GM19023 (cell line): ENCODE measurements at regions not wholly inside any gene's neighbourhood (a gene's known extent, or its start where the extent isn't known, plus 50 kb on each side); places are given as distances from the start of the nearest gene placed in this dataset.
A peak's percentile ranks its signal among the peaks of the same experiment; 100 is the strongest.

Experiments used
- ATAC-seq: cut with Tn5 transposase; IDR thresholded peaks from one replicate; pipeline ENCODE4 v1.9.1; 2021; ENCODE audit warnings: mild to moderate bottlenecking, moderate library complexity; ENCODE audit not compliant: unreplicated experiment

DNA sequence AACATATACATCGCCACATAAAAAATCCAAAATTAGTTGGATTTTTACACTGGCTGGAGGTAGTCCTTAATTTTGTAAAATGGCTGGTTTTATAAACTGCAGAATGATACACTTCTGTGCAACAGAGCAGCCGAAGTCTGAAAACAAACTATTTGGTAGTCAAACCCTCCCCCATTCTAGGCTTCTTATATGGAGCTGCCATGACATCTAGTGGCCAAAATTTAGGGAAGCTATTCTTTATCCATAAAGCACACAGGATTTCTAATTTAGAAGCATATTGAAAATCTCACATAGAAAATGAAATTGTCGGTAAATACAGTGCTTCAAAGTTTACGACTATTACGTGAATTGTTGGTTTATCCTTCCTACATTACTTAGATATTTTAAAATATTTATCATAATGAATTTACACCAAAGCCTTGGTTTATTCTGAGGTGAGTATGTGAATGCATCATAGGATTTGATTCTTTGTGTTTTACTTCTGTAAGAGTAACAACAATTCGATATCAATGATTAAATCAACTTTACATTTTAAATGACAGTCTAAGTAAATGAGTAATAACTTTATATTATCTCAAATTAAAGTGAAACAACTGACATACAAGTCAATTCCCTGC, 113.4 kb upstream of the FAM241A start:
- ATAC-seq = peak; percentile 79

DNA sequence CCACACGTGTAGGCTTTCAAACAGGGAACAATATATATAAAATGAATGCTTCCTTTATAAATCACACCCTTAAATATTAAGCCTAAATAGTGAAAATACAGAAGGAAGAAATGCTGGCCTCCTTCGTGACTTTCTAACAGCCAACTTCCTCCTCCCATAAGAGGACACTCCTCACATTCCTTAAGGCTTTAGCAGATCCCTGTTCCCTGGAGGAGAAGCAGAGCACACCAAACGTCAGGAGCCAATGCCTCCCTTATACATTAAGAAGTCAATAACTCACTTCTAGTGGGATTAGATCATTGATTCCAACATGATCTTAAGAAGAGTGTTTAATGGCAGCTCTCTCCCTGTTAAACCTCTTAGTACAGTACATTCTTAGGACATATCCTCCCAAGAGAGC, 108.4 kb upstream of the FAM241A start:
- no peak for ATAC-seq

DNA sequence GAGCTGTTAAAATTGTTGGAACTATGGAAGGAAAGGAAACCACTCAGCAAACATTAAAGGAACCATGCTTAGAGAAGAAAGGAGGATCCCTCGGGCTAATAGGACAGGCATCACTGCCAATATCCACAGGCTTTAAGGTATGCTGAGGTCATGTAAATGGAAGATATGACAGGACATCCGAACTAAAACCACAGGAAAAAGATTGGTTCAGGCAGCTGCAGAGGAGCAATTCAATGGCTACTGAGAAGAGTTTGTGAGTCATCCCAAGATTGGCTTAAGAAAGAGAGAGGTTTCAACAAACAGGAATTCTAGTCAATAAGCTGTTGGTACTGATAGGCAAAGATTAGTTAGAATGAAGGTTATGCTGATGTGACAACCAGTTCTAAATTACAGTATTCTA, 106.4 kb upstream of the FAM241A start:
- no peak for ATAC-seq

DNA sequence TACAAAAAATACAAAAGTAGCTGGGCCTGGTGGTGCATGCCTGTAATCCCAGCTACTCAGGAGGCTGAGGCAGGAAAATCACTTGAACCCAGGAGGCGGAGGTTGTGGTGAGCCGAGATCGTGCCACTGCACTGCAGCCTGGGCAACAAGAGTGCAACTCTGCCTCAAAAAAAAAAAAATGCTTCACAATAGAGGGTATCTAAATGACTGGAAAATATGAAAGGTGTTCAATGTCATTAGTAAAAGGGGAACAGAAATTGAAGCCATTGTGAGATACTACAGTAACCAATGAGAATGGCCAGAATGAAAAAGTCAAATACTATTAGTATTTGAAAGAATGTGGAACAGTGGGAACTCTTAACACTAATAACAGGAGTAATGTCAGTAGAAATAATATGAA, 96.1 kb upstream of the FAM241A start:
- peak; percentile 80 for ATAC-seq

DNA sequence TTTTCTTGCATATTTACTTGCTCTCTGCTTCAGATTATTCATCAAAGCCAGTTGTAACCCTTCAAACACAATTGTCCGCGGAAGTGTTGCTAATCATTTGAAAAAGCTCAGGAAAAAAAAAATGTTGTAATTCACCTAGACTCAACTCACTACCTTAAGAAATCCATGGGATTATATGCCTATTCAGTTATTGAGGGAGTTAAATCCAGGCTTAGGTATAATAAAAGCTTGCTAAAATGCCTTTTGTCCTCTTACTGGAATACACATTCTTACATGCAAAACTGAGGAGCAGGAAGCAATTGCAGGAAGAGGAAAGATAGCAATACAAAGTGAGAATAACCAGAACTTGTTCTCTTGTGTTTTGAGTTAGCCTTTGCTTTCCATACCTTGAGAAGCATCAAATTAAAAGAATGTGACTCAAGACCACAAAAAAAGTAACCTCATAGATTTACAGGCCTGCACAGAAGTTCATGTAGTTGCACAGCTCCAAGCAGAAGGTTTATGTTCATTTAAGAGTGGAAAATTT, 91.4 kb upstream of the FAM241A start:
- ATAC-seq = no peak

DNA sequence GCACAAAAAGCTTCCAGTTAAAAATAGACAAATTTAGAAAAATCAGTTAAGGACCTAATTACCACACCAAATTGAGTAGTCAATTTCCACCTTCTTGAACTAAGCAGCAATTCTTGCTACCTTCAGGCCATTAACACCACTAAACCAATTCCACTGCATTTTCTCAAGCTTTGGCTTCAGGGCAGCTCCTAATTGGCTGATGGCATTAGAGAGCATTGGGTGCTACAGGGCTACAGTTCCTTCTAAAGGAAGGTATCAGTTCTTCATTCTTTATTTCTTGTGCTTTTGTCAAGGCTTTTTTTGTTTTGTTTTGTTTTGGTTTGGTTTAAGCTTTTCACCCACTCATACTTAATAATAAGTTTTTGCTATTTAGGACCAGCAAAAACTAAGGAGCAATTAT, 90.2 kb upstream of the FAM241A start:
- ATAC-seq = no peak

DNA sequence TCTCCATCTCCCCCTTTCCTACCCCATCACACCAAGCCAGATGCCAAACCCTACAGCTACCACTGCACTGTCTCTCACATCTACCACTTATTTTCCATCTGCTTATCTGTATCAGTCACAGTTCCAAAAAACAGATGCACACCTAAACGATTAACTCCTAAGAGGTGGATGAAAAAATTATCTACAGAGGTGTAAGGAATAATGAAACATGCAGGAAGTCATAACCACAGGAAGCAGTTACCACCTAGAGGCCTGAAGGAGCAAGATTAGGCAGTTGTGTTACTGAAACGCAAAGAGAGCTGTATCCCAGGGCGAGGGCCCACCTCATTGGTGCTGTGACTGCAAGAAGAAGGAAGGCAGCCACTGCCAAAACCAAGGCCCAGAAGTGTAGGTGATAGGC, 87.8 kb upstream of the FAM241A start:
- ATAC-seq = no peak

DNA sequence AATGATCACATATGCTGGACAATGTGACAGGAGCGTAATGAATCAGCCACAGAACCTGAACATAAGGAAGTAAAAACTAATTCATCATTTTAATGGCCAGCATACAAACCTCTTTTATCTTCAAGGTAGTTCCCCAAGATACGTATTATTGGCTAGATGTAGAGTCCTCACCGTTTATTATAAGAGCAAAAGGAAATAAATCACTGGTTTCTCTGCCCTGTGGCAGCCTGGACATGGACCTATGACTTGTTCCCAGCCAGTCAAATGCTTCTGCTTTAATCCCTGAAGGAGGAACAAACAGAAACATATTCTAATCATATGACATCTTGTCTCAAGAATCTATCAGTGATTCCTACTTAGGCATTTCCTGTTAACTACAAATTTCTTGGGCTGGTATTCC, 86.8 kb upstream of the FAM241A start:
- no peak for ATAC-seq

DNA sequence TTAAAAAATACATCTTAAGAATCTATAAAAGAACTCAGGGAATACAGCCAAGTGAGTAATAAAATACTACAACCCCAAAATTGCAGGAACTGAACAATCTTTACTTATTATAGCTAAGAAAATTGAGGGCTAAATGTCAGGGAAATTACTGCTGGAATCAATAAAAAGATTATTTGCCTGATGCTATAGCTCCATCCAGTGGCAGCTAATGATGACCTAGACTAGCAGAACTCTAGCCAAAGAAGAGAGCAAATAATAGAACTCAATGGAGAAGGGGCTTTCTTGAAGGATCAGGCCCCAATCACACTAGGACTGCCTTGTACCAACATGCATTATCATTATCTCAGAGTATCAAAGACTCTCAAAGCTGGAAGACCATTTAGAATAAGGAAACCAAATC, 85.0 kb upstream of the FAM241A start:
- no peak for ATAC-seq

DNA sequence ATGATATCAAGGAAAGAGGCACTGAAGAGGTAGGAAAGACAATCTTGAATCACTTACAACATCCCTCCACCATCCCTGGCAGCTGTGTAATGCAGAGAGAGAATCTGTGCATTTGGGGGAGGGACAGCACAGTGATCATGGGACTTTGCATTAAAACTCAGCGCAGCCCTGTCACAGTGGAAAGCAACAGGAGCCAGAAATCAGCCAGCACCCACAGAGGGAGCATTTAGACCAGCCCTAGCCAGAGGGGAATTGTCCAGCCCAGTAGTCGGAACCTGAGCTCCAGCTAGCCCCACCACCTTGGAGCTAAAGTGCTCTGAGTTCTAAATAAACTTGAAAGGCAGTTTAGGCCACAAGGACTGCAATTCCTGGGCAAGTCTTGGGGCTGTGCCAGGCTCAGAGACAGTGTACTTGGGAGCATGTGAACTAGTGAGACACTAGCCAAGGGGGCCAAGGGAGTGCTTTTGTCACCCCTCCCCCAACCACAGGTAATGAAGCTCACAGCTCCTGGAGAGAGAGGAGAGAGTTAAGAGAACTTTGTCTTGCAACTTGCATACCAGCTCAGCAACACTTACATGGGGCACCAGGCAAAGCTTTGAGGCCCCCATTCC, 83.9 kb upstream of the FAM241A start:
- ATAC-seq = no peak

DNA sequence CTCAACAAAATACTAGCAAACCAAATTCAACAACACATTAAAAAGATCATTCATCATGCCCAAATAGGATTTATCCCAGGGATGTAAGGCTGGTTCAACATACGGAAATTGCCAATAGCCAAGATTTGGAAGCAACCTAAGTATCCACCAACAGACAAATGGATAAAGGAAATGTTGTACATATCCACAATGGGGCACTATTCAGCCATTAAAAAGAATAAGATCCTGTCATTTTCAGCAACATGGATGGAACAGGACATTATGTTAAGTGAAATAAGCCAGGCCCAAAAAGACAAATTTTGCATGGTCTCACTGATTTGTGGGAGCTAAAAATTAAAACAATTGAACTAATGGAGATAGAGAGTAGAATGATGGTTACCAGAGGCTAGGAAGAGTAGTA, 82.0 kb upstream of the FAM241A start:
- no peak for ATAC-seq

DNA sequence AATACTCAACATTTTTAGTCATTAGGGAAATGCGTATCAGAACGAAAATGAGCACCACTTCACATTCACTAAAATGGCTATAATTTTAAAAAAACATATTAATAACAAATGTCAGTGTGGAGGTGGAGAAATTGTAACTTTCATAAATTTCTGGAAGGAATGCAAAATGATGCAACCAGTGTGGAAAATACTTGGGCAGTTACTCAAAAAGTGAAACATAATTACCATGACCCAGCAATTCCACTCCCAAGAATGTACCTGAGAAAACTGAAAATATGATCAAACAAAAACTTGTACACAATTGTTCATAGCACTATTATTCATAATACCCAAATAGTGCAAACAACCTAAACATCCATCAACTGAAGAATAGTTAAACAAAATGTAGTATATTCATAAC, 76.1 kb upstream of the FAM241A start:
- ATAC-seq = no peak

DNA sequence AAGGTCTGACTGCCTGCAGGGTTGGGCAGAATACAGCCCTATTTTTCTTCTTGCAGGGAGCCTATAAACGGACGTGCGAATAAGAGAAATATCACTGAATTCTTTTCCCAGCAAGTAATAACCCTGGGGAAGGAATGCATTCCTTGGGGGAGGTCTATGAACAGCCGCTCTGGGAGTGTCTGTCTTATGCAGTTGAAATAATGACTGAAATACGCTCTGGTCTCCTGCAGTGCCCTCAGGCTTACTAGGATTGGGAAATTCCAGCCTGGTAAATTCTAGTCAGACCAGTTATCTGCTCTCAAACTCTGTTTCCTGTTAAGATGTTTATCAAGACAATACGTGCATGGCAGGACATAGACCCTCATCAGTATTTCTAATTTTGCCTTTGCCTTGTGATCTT, 72.1 kb upstream of the FAM241A start:
- ATAC-seq = no peak

DNA sequence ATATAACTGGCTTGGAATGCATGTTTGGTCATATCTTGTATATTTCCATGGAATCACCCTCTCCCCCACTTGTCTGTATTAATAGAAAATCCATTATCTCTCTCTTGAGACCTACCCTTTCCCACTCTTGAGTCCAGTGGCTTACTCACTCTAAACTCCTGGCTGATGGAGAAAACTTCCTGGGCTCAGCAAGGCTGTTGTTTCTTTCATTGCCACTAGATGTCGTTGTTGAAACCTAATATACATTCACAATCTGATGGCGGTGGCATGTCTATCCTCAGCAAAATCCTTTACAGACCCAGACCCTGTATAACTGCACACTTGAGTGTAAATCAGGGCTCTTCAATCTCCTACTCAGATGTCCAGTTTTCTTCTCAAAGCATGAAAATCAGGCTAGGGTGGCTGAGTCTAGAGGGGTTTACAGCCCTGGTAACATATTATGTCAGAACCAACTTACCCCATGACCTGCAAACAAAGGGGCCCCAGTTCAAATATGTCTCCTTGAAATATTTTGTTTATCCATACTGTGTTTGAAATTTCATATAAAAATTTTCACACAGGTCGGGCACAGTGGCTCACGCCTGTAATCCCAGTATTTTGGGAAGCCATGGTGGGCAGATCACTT, 70.0 kb upstream of the FAM241A start:
- ATAC-seq = peak; percentile 61

DNA sequence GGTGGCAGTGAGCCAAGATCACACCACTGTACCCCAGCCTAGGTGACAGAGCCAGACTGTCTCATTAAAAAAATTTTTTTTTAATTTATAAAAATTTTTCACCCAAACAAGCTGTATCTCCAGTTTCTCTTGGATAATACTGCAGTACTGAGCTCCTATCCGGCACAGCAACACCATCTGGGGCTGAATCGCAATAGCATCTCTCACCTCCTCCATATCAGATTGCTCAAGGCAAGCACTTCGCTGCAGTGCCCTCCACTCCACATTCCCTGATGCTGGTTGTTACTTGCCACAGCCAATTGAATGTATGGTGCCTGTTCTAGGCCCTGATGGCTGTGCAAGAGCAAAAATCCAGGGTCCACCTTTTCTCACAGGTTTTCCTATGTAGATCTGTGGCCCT, 69.3 kb upstream of the FAM241A start:
- ATAC-seq = no peak

DNA sequence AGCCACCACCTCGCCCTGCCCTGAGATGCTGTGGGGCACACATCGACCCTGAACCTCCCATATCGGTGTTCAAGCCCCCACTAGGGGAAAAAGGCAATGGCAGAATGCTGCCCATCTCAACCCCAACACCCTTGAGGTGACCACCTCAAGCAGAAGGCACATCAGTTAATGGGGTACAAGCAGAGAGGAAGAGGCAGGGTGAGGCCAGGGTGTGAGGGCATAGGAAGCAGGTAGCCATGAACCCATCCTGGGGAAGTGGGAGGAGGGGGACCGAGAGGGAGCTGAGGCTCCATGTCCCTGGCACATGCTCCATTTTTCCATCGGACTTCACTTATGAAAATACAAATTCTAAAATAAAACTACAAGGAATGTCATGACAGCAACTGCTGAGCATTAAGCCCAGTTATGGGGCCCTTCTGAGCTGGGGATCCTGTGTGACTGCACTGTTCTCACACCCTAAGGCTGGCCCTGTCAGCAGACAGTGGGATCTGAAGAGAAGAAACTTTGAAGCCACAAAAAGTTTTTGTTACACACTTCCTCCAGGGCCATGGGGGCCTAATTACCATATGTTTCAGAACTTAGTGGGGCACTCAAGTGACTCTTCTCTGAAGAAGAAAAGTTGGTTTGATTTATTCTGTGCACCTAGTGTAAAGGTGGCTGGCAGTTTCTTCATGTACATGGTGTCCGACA, 68.2 kb upstream of the FAM241A start:
- ATAC-seq = no peak

DNA sequence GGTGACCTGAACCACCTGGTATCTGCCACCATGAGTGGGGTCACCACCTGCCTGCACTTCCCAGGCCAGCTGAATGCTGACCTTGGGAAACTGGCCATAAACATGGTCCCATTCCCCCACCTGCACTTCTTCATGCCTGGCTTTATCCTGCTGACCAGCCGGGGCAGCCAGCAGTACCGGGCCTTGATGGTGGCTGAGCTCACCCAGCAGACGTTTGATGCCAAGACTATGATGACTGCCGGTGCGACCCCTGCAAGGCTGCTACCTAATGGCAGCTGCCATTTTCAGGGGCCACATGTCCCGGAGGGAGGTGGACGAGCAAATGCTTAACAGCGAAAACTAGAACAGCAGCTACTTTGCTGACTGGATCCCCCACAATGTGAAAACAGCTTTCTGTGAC, 67.5 kb upstream of the FAM241A start:
- ATAC-seq = no peak

DNA sequence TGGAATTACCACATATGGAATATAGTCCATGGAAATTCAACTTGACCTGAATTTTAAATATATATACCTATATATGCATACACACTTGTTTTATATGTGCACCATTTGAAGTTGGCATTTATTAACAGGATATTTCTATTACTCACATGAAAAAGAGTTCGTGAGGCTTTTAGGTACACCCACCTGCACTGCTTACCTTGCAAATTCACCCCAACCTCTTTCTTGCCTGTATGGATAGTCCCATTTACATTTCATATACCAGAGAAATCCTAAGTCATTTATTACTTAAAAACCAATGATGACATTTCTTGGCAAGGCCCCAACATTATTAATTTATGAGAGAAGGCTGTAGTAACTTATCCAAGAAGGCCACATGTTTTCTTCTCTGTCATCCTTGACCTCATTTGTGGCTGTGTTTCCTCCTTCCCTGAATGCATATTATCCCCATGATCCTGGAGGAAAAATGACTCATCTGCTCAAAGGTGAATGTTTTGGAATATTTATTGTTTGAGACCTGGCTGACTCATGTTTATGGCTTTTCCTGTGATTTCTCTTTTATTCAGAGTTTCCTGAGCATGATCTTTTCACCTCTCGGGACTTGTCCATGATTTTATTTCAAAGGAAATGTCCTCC, 62.2 kb upstream of the FAM241A start:
- no peak for ATAC-seq

DNA sequence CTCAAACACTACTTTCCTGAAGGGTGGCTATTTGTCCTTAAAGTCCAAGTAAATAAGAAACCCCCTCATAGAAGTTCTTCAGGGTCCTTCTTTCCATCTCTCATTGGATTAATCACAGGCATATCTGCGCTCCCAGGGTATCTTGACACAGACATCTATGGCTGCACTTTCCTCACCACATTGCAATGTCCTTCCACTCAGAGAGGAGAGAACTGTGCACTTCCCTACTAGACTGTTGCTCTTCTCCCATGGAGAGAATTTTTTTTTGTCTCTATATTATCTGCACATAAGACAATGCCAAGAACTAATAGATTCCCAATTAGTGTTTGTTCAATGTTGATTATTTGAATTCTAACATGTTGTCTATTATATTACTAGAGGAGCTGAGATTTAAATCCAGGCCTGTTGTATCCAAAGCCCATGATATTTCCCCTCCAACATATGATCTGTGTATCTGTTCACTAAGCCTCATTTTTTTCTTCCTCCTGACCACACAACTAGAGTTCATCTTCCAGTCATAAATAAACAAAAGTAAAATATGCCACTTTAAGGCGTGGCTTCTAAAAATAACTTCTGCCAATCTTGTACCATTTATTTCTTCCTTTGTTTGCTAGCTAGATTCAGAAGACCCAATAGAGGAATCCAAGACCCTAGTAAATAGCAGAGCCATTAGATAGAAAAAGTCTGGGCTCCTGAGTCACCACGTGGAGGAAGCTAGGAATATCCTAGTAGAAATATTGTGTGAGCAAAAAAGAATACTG, 61.5 kb upstream of the FAM241A start:
- no peak for ATAC-seq

DNA sequence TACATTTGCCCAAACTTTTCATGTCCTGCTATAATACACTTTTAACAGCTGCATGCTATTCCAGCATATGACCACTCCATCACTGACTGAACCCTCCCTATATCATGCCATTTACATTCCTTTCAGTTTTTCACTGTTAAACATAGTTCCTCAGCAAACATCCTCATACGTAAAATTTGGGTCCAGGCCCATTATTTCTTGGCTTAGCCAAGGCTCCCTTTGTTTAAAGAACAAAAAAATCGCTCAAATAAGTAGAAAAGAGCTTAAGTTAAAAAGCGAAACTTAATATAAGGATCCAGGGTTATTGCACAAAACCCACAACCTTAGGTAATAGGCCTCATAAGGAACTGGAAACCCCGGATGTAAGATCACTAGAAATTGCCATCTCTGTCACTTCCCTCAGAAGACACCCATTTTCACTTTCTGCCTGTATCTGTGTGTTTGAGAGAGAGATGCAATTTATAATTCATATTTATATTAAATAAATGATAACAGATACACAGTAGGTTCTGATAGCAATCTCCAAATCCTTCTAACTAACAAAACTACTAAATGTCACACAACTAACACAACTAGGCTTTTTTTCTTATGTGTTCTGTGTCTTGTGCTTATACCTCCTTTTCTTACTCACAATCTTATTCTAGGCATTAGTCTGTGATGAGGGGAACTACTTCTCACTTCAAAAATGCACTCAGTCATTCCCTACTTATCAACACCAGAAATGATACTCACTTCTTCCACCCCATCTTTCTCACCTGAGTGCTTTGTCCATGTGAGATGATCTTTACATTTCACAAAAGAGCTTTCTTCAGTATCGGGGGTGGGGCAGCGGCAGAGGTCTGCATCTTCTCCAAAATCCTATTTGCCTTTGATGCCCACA, 59.9 kb upstream of the FAM241A start:
- no peak for ATAC-seq
